ENCODE measurements at regions not wholly inside any gene's neighbourhood (a gene's known extent, or its start where the extent isn't known, plus 50 kb on each side); places are given as distances from the start of the nearest gene placed in this dataset.

- no peak for DNase-seq
Measured at GRCh38 chr15:93706495-93707292, 524.7 kb upstream of the MCTP2 start.

GRCh38 chr15:93705753-93706455, 525.5 kb upstream of the MCTP2 start:
- DNase-seq: no peak

GRCh38 chr15:93703092-93703739, 528.1 kb upstream of the MCTP2 start:
- DNase-seq: peak; percentile 27

GRCh38 chr15:93700051-93700450, 531.3 kb upstream of the MCTP2 start:
- no peak for DNase-seq

- no peak for DNase-seq
Measured at GRCh38 chr15:93694033-93694432, 537.3 kb upstream of the MCTP2 start.

- DNase-seq: no peak
Measured at GRCh38 chr15:93683651-93684050, 547.7 kb upstream of the MCTP2 start.

GRCh38 chr15:93671387-93671943, 559.9 kb upstream of the MCTP2 start:
- DNase-seq: no peak

- no peak for DNase-seq
Measured at GRCh38 chr15:93670931-93671330, 560.4 kb upstream of the MCTP2 start.

- DNase-seq: no peak
Measured at GRCh38 chr15:93664213-93664956, 567.0 kb upstream of the MCTP2 start.

GRCh38 chr15:93662162-93662885, 569.0 kb upstream of the MCTP2 start:
- no peak for DNase-seq

- DNase-seq: no peak
Measured at GRCh38 chr15:93658026-93658816, 569.2 kb upstream of the RGMA start.

GRCh38 chr15:93656041-93656440, 567.0 kb upstream of the RGMA start:
- no peak for DNase-seq

- DNase-seq: no peak
Measured at GRCh38 chr15:93649691-93650235, 560.8 kb upstream of the RGMA start.

- no peak for DNase-seq
Measured at GRCh38 chr15:93646193-93646592, 557.2 kb upstream of the RGMA start.

GRCh38 chr15:93645594-93645993, 556.6 kb upstream of the RGMA start:
- no peak for DNase-seq

- DNase-seq: no peak
Measured at GRCh38 chr15:93644595-93644994, 555.6 kb upstream of the RGMA start.

- DNase-seq: no peak
Measured at GRCh38 chr15:93640411-93640962, 551.5 kb upstream of the RGMA start.

- DNase-seq: no peak
Measured at GRCh38 chr15:93631958-93632618, 543.1 kb upstream of the RGMA start.

GRCh38 chr15:93619597-93619996, 530.6 kb upstream of the RGMA start:
- no peak for DNase-seq

GRCh38 chr15:93617443-93617842, 528.4 kb upstream of the RGMA start:
- DNase-seq: no peak
